22Rv1 (cell line): ENCODE measurements at regions not wholly inside any gene's neighbourhood (a gene's known extent, or its start where the extent isn't known, plus 50 kb on each side); places are given as distances from the start of the nearest gene placed in this dataset.

Source experiments
- CTCF ChIP-seq: fragments of 450-650 bp; IDR thresholded peaks from 2 replicates; pipeline ENCODE4 v1.5.1; 2017; ENCODE audit warnings: mild to moderate bottlenecking
- ZFX ChIP-seq: fragments of 450-650 bp; IDR thresholded peaks from 2 replicates; pipeline ENCODE4 v1.6.1; 2017; ENCODE audit warnings: antibody characterized with exemption, borderline replicate concordance

GRCh38 chr13:99726282-99726894 is 225.1 kb downstream of the TM9SF2 start:
- TF ChIP-seq CTCF (no peak), ZFX (no peak)
